GM19328 (cell line): ENCODE measurements at regions not wholly inside any gene's neighbourhood (a gene's known extent, or its start where the extent isn't known, plus 50 kb on each side); places are given as distances from the start of the nearest gene placed in this dataset.

Experiments
- ATAC-seq: cut with Tn5 transposase; IDR thresholded peaks from one replicate; pipeline ENCODE4 v1.9.1; 2021; ENCODE audit warnings: mild to moderate bottlenecking, moderate library complexity; ENCODE audit not compliant: unreplicated experiment

DNA sequence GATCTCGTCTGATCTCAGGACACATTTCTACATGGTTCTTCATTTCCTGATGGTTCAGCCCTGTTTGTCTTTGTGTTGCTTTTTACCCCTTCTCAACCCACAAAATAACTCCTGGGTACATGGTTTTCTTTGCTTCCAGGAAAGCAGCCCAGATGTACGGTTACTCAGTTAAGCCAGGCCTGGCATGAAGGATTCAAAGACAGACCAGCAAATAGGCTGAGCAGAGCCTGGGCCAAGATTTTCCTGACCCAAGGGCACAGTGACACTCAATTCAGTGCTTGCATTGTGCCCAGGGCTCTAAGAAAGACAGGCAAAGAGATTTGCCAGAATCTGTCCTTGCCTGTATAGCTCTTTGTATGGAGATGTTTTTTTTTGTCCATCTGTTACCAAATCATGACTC is 340.8 kb upstream of the KIAA1217 start:
- ATAC-seq, result no peak

DNA sequence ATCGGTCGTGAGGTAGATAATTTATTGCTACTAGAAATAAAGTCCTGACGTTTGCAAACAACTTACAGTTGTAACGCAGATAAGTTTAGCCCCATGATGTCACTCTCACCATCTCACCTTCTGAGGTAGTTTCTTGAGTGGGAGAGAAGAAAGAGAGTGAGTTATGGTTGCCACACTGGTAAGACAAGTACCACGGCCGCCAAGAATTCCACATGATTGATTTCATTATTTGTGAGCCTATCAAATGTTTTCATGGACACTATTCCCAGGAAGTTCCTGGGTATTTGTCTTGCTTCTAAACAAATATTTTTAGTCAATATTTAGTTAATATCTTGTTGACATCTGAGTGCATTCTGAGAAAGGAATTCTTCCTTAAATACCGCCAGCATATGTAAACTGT is 339.4 kb upstream of the KIAA1217 start:
- ATAC-seq, result no peak

DNA sequence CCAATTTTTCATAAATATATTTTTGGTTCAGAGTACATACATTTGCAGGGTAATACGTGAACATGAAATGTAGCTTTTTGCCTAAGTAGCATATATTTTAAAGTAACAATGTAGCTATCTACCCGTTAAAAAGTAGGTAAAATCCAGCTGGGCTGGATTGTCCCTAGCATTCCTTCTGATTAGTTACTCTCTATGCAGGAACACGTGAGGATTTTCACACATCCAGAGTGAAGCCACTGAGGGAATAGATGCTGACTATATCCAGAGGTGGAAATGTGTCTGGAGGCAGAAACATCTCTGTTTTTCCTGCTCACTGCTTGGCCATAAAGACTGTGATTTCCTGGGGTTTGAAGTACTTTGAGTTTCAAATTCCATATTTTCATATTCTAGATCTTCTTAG is 338.9 kb upstream of the KIAA1217 start:
- no peak for ATAC-seq

DNA sequence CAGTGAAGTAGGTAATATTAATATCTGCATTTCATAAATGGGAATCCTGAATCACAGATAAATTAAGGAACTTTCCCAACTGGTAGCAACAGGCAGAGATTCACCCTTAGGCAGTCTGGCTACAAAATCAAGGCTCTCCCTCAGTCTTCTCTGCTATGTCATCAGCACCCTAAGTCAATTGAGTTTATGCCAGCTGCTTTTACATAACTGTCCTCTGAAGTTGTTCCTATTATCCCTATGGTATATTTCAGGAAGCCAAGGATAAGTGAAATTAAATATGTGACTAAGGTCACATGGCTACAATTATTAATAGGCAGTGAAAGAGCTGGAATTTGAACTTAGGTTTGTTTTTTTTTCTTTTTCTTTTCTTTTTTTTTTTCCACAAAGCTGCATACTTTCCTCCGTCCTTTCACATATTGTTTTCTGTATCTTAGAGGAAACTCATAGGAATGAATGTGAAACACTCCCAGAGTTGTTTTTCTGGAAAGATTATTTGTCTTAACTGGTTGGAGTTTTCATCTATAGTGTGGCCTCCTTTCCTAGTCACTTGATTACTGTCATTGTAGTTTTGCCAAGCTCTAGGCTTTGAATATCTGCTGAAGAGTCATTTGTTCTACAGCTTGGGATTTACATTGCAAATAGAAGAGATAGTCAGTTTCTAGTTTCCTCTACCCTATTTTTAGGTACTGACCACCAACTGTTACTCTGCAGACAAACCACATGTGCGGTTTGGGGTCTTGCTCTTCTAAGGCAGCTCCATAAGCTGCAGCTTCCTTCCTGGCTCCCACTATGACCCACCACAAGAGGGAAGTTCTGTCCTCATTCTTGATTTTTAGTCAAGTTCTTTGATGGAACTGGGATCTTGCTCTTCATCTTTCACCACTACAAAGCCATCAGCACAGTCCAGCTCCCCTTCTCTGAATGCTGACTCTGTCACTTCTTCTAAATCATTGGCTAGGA is 338.0 kb upstream of the KIAA1217 start:
- ATAC-seq, result no peak

DNA sequence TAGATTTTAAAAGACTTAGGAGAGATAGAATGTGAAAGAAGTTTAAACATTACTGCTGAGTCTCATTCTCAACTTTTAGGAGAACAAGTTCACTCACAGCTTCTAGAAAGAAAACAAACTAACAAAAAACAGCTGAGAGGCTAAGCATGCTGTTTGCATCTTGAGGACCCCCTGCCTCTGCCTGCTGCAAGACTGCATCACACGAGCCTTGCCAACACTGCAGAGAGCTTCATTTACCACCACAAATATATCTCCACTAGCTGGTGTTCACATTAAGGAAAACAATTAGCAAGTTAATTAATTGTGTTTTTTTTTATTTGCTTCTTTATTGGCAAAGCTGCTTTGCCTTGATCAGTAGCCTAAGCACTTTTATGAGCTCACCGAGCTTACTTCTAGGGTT is 336.6 kb upstream of the KIAA1217 start:
- no peak for ATAC-seq

DNA sequence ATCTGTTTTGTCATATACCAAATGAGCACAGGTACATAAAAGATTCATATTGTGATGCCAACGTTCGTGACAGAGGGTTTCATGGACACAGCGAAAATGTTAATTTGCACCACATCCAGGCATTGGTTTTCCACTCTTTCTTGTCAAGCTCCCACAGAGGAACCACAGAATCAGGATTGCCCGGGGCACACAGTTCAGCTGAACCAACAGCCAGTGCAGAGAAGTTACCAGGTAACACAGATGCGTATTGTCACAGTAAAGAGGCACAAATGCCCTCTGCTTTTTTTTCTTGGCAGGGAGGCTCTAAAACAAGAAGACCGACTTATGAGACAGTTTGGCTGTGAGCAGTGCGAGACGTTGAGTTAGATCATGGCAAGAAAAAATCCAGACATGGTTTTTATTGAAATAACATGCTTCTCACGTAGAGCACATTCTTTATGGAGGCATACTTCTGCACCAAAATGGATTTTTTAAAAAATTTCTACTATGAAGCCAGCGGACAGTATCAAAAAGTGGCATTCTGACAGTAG is 331.1 kb upstream of the KIAA1217 start:
- no peak for ATAC-seq

DNA sequence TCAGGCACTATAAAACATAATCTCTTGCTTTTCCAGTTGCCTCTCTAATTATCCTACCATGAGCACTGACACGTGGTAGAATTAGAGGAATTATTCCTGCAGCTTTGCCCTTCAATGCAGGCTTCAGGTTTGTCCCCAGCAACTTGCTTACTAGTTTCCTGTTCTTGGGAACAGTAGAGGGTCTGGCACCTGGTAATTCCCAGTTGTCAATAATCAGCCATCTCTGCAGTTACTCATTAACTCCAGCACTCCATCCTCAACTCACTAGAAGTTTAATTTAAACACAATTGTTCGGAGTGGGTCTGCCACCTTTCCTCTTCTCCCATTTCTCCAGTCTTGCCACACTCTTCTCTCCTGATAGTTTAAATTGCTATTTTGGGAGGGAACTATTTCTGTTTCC is 324.3 kb upstream of the KIAA1217 start:
- no peak for ATAC-seq

DNA sequence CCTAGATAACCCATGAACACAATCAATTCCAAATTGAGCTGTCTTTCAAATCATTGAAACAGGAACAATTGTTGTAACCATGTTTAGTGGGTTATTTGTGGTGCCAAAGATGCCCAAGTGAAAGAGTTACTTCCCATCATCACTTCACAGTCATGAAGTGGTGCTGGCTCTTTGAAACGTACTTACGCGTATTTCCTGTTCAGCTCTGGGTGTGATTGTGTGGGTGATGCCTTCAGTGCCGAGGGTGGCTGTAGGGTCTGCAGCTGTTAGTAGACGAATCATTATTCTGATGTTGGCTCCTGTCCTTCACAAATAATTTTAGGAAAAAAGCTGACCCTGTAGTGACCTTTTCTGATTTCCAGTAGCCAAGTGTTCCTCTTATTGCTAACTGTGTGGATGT is 323.1 kb upstream of the KIAA1217 start:
- no peak for ATAC-seq

DNA sequence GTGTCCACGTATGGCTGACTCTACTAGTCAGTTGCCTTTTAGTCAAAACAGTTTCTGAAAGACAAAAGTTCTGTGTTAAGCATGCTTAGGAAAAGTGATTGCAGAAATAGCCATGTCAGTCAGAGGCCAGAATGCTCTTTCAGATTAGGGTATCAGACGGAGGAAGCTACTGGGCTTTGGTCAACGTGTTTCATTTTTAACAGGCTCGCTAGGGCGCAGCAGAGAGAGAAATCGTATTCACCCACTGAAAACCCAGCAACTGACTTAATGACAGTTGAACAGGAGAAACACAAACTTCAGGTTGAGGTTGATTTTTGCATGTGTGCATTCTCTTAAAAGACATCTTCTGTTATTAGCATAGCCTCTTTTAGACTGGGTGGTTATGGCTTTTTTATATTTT is 322.6 kb upstream of the KIAA1217 start:
- no peak for ATAC-seq

DNA sequence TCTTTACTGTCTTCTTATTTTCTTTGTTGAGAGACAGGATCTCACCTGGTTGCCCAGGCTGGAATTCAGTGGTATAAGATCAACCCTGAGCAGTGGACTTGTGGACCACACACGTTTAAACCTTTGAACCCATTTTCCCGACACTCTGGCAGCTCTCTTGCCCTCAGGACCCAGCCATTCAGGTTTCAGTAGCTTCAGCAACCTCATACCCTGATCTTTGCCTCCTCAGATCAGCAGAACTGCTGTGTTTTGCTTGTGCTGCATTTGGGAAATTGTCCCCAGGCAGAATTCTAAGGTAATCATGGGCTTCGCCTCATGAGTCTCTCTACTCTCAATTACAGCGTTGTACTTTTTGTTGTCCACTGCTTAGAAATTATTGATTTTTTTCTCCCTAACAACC is 317.6 kb upstream of the KIAA1217 start:
- no peak for ATAC-seq

DNA sequence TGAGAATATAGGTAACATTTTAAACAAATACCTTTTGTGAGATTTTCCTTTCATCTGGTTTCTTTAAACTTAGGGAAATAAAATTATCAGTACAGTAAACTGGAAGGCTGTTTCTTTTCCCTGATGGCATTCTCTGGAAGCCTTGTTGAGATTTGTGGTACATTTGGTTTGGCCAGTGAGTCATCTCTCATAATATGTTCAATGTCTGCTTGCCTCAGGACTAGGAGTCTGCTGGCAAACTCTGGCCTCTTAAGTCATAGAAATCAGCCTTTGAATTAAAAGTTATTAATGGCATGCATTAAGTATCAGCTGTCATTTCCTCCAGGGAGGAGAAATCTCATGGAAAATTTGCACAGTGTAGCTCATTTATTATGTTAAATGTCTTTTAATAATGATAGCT is 316.6 kb upstream of the KIAA1217 start:
- ATAC-seq, result no peak

DNA sequence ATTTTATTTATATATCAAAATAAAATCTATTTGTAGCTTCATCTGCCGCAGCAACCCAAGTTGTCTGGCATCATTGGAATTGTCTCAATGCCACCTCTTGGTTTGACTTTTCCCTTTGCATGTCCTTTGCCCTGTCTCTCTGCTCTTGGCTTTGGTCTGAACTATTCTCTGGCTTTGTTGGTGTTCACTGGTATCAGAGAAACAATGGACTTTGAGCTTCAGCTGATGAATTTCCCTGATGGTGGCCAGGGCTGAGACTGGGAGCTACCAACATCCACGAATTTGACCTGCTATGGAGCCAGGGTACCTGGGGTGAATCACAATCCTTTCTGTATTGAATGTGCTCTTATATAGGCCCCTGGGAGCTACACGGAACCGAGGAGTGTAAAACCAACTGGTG is 311.7 kb upstream of the KIAA1217 start:
- no peak for ATAC-seq

DNA sequence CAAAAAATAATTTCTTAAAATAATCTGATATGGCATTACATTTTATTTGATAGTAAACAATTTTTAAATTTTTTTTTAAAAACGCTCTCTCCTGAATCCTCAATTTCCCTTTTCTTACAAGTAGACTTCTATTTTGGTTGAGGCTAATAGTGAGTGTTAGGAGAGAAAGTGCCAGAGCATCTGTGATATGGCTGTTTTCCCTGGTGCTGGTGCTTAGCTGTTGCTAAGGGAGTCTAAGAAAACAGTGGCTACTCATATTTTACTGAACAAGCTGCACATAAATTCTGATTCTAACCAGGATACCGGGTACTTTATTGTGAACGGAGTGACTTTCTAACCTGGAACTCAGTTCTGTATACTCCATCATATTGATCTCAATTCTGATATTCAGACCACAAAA is 311.1 kb upstream of the KIAA1217 start:
- ATAC-seq, result no peak

DNA sequence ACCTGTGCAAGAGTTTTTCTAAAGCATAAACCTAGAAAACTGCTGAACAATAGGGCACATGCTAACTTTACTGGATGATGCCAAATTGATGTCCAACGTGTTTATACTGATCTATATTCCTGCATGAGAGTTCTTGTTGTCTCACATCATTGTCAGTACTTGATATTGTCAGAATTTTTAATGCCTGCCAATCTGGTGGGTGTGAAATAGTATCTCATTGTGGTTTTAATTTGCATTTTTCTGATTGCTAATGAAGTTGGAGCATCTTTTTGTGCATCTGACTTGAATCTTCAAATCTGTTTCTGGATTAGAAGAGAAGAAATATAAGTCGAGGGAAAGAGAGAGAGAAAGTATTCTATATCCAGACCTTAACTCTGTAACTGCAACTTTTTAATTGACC is 309.8 kb upstream of the KIAA1217 start:
- no peak for ATAC-seq

DNA sequence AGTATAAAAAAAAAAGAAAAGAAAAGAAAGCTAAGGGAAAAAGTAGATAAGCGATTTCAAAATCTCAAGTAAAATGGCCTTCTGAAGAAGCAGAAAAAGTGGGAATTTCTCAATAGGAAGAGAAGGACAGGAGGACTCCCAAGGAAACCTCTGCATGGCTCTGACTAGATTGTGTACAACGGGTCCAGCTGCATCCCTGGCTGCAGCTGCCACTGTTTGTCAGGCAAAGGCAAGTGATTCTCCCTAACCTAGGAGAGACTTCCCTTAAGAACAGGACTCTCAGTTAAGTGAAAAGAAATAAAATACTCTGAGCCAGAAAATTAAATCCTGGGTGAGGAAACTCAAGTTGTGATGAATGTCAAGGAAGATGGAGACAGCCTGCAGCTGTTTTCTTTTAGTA is 298.6 kb upstream of the KIAA1217 start:
- ATAC-seq, result no peak

DNA sequence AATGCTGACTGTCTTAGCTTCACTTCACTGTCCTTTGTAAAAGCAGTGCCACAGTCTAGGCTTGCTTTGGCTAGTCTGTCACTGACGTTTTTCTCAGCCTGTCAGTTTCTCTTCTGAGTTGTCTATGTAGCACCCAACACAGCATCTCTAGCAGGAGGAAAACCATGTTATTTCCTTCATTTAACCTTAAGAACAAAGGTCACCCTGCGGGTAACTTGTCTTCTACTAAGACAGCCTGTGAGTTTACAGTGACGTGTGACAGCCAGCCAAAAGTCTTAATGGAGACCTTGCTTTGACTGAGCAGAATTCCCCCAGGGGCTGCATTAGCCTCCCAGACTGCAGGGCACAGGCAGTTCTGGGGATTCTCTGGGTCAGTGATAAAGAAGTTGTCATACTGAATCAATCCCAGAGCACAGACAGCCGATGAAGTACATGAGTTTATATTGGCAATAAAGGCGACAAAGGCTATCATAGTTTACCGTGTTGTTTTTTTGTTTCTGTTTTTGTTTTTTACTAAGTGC is 296.0 kb upstream of the KIAA1217 start:
- no peak for ATAC-seq

DNA sequence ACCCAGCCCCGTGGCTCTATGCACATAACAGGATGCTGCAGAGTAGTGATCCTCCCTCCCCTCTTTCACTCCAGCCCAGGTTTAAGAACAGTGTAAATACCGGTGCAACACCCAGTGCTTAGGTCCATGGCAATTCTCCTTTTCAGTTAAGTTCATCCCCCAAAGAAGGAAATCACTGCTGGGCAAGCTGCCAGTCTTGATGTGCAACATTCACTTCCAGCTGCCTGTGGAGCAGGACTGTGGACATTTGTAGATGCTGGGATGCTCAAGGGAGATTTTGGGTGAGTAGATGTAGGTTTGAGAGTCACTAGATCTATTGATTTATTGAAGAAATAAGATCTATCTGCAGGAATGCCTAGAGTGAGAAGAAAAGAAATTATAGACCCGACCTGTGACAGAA is 294.3 kb upstream of the KIAA1217 start:
- no peak for ATAC-seq

DNA sequence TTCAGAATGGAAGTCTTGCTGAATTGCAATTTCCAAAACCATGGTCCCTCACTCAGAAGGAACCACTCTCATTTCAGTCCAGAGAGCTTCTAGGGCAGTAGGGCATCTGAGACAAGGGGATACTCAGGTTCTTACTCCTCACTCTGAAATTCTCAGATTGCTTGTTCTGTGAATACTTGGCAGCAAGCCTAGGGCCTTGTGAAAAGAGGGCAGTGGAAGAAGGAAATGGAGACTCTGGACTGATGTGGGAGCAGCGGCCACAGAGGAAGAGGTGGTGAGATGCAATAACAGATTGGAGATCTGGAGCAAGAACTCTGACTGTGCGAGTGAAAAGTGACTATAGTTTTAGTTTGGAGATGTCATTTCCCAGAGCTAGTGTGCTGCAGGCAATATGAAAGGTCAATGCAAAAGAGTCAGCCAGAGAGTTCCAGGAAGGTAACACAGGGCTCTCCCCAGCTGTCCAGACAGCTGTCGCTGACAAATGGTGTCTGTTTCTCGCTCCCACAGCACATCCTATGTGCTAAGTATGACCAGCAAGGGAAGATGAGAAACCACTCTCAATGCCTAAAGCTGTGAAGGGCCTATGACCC is 291.6 kb upstream of the KIAA1217 start:
- ATAC-seq, result no peak

DNA sequence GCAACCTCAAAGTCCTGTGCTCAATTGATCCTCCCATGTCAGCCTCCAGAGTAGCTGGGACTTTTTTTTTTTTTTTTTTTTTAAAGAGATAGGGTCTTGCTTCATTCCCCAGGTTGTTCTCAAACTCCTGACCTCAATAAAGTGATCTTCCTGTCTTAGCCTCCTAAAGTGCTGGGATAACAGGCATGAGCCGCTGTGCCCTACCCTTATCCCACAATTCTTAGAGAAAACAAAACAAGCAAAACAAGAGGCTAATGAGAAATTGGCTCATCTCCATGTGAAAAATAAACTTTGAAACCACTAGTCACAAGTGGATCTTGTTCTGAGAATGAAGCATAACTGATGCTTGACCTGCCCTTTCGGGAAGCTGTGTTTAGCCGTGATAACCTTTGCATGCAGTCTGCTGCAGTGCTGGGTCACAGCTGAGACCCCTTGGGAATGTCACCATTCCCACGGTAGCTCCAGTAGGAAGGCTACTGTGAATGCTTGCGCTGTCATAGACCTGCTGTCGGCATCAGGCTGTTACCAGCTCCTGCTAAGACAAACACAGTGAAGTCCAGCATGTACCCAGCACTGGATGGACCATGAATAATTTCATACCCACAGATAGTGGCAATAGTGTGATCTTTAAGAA is 290.7 kb upstream of the KIAA1217 start:
- ATAC-seq, result no peak

DNA sequence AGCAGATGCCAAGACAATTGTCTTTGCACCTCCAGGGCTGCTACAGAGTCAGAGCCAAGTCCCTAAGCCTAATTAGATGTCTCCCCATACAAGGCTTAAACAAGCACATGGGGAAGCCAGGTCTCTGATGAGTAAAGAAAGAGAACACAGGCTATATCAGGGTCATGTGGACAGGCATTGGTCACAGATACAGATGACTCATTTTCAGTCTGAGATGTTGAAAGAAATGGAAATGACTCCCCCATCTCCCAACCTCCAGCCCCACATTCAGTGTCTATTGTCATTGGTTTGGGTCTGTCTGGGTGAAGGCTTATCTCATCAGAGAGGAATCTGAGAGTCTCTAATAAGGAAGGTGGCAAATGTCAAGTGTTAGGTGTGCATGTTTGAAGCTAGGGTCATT is 290.1 kb upstream of the KIAA1217 start:
- ATAC-seq, result no peak

DNA sequence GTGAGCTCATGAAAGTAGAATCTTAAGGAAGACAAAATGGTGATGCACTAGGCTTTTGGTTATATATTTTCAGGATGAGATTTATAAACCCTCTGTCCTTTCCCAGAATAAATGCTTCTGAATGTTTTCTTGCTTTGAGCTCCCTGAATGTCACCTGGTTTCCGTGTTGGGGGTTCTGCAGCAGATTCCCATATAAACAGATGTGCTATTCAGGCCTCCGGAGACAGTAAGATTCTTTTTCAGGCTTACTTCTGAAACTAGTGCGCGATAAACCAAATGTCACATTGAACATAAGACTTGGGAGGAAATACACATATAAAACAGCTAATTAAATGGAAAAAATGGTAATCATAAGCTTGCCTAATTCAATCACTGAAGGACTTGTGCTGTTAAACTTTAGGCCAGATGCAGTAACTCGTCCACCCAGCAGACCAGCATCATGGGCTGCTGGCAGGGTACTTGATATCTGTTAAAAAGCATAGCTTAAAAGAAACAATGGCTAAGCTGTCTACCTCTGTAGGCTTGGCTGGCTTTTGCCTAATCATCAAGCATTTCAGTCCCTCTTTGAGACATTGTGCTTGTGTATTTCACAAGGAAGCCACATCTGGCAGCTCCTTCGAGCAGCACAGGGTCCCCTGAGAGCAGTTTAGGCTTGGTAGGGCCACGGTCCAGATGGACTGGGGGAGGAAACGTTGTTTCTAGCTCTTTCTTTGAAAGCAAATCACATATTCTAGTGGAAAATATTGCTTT is 281.2 kb upstream of the KIAA1217 start:
- ATAC-seq, result no peak
